GM11168 (cell line): ENCODE measurements at regions not wholly inside any gene's neighbourhood (a gene's known extent, or its start where the extent isn't known, plus 50 kb on each side); places are given as distances from the start of the nearest gene placed in this dataset.
"Not testable (repeated sequence)": the region's sequence is repeated elsewhere in the genome, so short reads cannot be mapped to it uniquely, and the experiment has no call there.

Experiments used
- in situ Hi-C: fragments of 300-500 bp; cut with MboI; formaldehyde crosslinking; loops from one replicate; pipeline ENCODE4 v1.12.0; 2022; ENCODE audit warnings: low sequenced_read_pairs; ENCODE audit not compliant: unreplicated experiment

DNA sequence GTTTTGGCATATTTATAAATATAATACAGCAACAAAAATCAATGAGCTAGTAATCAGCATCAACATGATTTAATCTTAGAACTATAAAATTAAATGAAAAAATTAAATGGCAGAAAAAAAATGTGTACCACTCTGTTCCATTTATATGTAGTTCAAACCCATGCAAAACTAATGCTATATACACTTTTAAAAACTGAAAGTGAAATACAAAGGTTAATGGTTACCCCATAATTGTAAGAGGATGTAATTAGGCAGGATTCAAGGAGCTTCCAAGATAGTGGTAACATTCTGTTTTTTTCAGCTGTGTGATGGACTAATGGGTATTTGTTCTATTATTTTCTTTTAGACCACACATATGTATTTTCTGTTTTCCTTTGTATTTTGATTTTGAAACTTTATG is 492.1 kb downstream of the UTRN start:
- in situ Hi-C loops: no loop called here

GRCh38 chr6:144778056-144778455 is 492.9 kb downstream of the UTRN start:
- in situ Hi-C loops: no loop called here

DNA sequence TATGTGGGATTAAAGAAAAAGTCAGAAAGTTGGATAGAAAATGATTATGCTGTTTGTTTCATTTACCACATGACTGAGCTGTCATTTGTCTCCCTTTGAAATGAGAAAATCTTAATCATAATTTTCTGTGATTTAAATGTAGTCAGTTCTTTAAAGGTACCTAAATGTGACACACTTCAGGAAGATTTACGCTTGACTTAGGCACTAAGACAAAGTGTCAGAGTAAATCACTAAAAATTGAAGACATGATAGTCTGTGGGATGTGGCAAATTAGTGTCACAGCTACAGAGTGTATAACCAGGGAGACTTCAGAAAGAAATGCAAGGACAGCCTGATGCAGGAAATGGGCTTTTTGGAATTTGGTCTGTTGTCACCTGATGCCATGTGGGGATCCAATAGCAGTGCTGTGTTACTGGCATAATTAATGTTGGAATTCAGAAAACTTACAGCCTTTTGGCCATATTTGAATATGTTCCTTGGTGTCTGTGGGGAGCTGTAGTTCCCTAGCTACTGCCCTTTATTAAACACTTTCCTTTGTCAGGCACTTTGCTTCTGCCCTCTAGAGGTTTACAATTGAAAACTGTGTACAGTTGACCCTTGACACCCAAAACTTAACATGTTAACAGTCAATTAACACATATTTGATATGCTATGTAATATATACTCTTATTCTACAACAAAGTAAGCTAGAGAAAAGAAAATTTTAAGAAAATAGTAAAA is 493.8 kb downstream of the UTRN start:
- in situ Hi-C loops: no loop called here

- in situ Hi-C loops: no loop called here
Measured at GRCh38 chr6:144781836-144782235, 496.7 kb downstream of the UTRN start.

- in situ Hi-C loops: no loop called here
Measured at GRCh38 chr6:144782634-144783033, 497.5 kb downstream of the UTRN start.

- in situ Hi-C loops: no loop called here
Measured at GRCh38 chr6:144785056-144785455, 499.9 kb downstream of the UTRN start.

DNA sequence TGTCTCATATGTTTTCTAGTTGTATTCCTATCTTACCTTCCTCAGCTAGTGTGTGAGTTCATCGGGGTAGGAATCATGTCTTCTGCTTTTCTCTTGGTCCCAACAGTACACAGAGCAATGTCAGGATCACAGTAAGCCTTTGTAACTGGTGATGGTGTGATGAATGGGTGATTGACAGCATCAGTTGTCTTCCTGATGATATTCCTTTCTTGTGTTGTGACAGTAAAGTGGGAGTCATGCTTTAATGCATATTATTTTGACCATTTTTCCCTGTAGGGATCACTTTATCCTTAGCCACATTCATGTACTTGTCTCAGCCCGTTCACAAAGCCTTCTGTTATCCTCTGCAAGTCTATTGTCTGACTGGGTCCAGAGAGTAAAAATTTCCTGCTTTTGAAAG is 501.7 kb downstream of the UTRN start:
- in situ Hi-C loops: no loop called here

GRCh38 chr6:144793744-144794143 is 508.6 kb downstream of the UTRN start:
- in situ Hi-C loops: no loop called here

GRCh38 chr6:144795022-144795421 is 509.9 kb downstream of the UTRN start:
- in situ Hi-C loops: not testable (repeated sequence)

- in situ Hi-C loops: no loop called here
Measured at GRCh38 chr6:144796070-144796469, 510.9 kb downstream of the UTRN start.

GRCh38 chr6:144797881-144798589 is 512.9 kb downstream of the UTRN start:
- in situ Hi-C loops: no loop called here

- in situ Hi-C loops: no loop called here
Measured at GRCh38 chr6:144804246-144804790, 519.2 kb downstream of the UTRN start.

- in situ Hi-C loops: no loop called here
Measured at GRCh38 chr6:144805049-144805448, 519.9 kb downstream of the UTRN start.

DNA sequence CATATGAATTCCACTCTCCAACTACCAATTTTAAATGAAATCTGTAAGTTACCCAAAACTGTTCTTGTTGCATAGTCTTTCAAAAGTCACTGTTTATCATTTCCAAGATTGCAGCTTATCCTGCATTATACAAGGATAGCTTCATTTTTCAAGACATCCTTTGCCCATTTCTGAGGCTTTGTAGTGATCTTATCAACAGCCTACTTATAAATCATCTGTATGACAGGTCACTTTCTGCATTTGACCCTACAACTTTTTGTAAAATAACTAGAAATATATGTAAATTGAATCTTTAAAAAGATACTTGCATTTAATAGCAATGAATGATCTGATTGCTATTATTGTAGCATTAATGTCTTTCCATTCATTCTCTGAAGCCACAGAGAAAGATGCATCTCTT is 521.1 kb downstream of the UTRN start:
- in situ Hi-C loops: no loop called here

DNA sequence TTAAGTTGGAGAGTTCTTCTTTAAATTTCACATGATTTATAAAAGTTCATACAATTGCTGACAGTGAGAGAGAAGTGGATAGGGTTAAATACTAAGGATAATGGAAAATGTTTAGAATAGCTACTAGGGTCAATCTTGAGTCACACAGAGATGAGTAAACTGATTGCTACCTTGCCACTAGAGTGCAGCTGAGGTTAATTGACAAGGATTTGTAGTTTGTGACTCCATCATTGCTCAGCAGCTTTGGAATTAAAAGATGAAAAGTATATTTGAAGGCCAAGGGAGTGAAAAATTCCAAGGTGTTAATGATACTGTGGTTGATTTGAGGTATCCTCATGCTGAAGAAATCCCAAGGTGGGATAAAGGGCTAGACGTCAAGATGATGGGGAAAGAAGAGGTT is 524.0 kb downstream of the UTRN start:
- in situ Hi-C loops: no loop called here

GRCh38 chr6:144809969-144810368 is 524.8 kb downstream of the UTRN start:
- in situ Hi-C loops: no loop called here

DNA sequence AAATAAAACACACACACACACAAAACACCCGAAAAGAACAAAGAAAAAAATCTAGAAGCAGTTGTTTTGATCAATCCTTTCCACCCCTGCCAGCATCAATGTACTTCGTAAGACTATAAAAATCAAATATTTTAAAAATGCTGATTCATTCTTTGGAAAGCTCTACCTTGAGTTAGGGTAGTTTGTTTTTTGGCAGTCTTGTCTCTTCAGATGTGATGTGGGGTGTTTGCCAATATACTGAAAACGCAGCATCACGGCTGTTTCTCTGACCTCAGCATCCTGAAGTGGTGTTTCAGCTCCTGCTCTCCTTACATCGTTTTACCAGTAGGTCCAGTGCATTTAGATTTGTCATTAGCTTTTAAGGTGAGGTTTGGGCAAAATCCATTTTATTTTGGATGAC is 526.0 kb downstream of the UTRN start:
- in situ Hi-C loops: no loop called here

DNA sequence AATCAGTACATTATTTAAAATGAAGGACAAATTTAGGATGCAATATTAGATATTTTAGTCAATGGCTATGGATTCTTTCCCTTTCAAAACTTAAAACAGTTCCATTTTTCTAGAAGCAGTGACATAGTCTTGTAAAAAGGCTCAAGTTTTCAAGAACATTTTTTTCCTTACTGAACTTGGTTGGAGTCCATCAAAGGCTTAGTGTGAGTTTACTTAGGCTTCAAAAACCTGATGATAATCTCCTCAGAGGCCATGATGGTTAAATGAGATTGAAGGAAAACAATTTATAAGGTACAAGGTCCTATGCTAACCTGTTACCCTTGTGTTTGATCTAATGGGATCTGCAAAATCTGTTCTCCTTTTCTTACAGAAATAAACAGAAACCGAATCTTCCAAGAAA is 531.8 kb downstream of the UTRN start:
- in situ Hi-C loops: no loop called here

DNA sequence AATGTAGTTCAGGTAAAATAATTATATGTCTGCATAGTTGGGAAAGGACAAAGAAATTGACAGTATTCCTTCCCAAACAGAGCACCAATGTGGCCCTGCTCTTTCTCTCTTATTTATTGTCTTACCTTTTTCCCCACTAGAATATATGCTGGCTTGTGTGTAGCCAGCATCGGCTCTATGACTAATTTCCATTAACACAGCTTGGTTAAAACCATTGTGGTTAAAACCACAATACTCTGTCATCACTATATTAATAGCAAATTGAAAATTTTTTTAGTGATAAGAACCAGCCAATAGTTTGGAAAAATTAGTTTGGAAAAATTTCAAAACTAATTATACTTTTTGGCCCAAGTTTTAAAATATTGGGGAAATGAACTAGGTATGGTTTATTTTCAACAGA is 535.1 kb downstream of the UTRN start:
- in situ Hi-C loops: no loop called here

- in situ Hi-C loops: no loop called here
Measured at GRCh38 chr6:144823131-144823530, 538.0 kb downstream of the UTRN start.

GRCh38 chr6:144824018-144824417 is 538.9 kb downstream of the UTRN start:
- in situ Hi-C loops: no loop called here
